Loucy (cell line): ENCODE measurements at regions not wholly inside any gene's neighbourhood (a gene's known extent, or its start where the extent isn't known, plus 50 kb on each side); places are given as distances from the start of the nearest gene placed in this dataset.

ENCODE experiments used
- EZH2phosphoT487 ChIP-seq: fragments of 200-600 bp; IDR thresholded peaks from 2 replicates; pipeline ENCODE4 v1.6.1; 2018; ENCODE audit warnings: antibody characterized with exemption, mild to moderate bottlenecking, moderate library complexity, borderline replicate concordance
- TF ChIP-seq, protein P1 (sequence below): fragments of 200-600 bp; sonication (generic); conservative IDR thresholded peaks from 2 replicates; pipeline ENCODE4 v1.5.1; 2014; ENCODE audit warnings: mild to moderate bottlenecking, antibody characterized with exemption, low read length

DNA sequence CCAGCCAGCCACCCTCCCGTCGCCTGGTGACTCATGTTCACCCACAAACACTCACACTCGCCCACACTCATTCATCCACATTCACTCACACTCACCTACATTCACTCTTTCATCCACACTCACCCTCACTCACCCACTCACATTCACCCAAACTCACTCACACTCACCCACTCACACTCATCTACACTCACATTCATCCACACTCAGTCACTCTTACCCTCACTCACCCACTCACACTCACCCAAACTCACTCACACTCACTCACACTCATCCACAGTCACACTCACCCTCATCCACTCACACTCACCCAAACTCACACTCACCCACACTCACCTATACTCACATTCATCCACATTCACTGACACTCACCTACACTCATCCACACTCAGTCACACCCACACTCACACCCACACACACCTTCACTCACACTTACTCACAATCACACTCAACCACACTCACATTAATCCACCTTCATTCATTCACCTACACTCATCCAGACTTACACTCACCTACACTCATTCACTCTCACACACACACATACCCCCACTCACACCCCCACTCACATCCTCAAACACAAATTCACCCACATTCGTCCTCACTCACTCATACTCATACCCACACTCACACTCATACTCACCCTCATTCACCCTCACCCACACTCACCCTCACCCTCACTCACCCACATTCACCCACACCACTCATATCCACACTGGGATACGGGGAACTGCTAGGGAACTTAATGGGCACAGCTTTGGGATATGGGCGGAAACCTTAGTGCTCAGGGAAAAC, 2221.6 kb upstream of the AGA start:
- TF ChIP-seq, protein P1, sequence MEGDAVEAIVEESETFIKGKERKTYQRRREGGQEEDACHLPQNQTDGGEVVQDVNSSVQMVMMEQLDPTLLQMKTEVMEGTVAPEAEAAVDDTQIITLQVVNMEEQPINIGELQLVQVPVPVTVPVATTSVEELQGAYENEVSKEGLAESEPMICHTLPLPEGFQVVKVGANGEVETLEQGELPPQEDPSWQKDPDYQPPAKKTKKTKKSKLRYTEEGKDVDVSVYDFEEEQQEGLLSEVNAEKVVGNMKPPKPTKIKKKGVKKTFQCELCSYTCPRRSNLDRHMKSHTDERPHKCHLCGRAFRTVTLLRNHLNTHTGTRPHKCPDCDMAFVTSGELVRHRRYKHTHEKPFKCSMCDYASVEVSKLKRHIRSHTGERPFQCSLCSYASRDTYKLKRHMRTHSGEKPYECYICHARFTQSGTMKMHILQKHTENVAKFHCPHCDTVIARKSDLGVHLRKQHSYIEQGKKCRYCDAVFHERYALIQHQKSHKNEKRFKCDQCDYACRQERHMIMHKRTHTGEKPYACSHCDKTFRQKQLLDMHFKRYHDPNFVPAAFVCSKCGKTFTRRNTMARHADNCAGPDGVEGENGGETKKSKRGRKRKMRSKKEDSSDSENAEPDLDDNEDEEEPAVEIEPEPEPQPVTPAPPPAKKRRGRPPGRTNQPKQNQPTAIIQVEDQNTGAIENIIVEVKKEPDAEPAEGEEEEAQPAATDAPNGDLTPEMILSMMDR, result no peak
- TF ChIP-seq EZH2phosphoT487, result no peak
